H7 (cell line): ENCODE measurements at regions not wholly inside any gene's neighbourhood (a gene's known extent, or its start where the extent isn't known, plus 50 kb on each side); places are given as distances from the start of the nearest gene placed in this dataset.

ENCODE experiments used
- DNase-seq: peaks from one replicate; pipeline ENCODE4 v3.0.0; 2012
- H3K27me3 ChIP-seq: 2 replicates; pipeline ENCODE4 v1.6.0; 2011; ENCODE audit warnings: mild to moderate bottlenecking, low read length; ENCODE audit not compliant: control insufficient read depth, insufficient read depth
- H3K36me3 ChIP-seq: replicated peaks from 2 replicates; pipeline ENCODE4 v1.5.1; 2011; ENCODE audit warnings: low read length; ENCODE audit not compliant: control insufficient read depth, insufficient read depth
- H3K4me3 ChIP-seq: 2 replicates; pipeline ENCODE4 v1.5.1; 2011; ENCODE audit warnings: low read depth, mild to moderate bottlenecking, control low read depth, low read length, moderate library complexity; ENCODE audit not compliant: insufficient read depth

GRCh38 chr4:41485041-41485440, 52.9 kb upstream of the LIMCH1 start:
- Histone ChIP-seq H3K36me3 (no peaks in the 10 kb centered on the region), H3K4me3 (no peak overlapping the region), H3K27me3 (no peaks in the 10 kb centered on the region)
- DNase-seq, result no peak

DNA sequence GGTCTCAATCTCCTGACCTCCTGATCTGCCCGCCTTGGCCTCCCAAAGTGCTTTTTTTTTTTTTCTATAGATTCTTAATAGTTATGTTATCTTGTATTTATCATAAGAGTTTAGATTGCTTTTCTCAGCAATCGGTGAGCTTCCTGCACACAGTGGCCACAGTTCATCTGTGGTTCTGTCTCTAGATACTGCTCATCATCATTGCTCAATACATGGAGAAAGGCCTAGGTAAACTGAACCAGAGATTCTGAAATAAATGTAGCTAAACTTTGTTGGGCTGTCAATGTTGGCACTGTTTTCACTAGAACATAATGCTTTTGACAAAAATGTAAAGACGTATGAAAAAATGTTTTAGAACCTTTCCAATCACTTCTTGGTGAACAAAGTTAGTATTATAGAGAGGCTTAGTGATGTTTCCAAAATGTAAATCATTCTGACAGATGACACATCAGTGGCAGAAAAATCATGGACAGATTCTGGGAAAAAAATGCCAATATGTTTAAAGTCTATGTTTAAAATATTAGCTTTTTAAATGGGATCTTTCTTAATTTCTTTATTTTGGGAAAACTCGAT, 50.0 kb upstream of the LIMCH1 start:
- Histone ChIP-seq H3K27me3 (no peaks in the 10 kb centered on the region), H3K4me3 (no peak overlapping the region), H3K36me3 (no peaks in the 10 kb centered on the region)
- no peak for DNase-seq
